ENCODE measurements at regions not wholly inside any gene's neighbourhood (a gene's known extent, or its start where the extent isn't known, plus 50 kb on each side); places are given as distances from the start of the nearest gene placed in this dataset.

DNA sequence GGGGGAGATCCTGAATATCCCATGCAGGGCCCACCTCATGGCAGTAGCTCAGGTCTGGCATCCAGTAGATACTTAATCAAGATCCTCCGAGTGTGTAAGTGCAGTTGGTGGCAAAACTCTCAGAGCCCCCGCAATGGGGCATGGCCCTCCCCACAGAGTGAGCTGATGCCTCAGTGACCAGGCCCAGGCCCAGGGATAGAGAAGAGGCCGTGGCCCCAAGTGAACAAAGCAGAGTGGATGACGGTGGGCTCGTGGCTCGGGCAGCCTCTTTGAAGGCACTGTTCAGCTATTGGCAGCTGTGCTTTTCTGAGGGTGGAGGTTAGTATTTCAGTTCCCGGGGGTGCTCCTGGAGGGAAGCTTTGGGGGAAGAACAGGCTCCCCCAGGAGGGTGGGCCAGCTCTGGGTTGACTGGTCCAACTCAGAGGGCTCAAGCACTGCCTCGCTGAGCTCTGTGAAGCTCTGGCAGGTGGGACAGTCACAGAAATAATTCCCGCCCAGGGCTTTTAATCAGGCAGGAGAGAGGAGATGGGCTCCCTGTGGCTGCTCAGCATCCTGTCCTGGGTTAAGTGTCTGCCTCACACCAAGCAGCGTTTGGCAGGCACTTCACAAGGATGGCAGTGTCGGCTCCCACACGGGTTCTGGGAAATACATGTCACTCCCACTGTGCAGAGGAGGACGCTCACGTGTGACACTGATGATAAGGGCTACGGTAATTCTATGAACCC lies 583.6 kb downstream of the TCERG1L start:
- no peak for TF ChIP-seq CTCF (IDR thresholded peaks at IDR 0.05; ENCODE audit: insufficient read depth, low read length, poor library complexity, severe bottlenecking)
- H3K4me3 ChIP-seq (ENCODE audit: low read depth, low read length), result no peak overlapping the region
- no peaks in the 10 kb centered on the region for H3K36me3 ChIP-seq (ENCODE audit: control insufficient read depth, insufficient read depth, low read length)
- DNase-seq (ENCODE audit: low read depth), result no peak
- H3K27me3 ChIP-seq (ENCODE audit: control insufficient read depth, insufficient read depth, low read length), result no peaks in the 10 kb centered on the region

DNA sequence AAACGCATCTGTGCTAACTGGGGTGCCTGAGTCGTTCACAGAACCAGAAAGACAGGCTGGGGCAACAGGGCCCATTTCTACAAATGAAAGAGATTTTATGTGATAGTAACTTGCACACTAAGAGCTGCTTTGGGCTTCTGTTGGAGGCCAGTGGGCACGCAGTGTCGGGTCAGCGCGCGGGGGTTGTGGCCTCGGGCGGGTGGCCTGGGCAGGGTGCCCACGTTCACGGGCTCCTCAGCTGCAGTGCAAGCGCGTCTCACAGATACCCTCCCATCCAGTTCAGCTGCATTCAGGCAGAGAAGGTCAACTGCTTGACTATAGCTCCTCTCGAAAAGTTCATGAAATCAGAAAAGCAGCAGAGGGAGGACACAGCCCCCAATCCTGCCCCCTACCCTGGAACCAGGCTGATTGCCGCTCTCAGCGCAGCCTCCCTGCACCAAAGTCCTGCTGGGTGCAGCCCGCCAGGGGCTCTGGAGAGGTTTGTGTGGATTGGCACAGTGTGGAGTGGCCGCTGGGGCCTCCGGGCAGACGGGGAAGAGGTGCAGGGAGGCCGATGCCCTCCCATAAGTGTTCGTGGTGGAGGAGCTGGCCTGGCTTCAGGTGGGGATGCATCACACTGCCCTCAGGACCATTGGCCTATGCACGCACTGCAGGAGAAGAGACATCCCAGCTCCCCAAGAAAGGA lies 582.8 kb downstream of the TCERG1L start:
- no peaks in the 10 kb centered on the region for H3K27me3 ChIP-seq (ENCODE audit: control insufficient read depth, insufficient read depth, low read length)
- DNase-seq (ENCODE audit: low read depth), result no peak
- H3K4me3 ChIP-seq (ENCODE audit: low read depth, low read length), result no peak overlapping the region
- no peak for TF ChIP-seq CTCF (IDR thresholded peaks at IDR 0.05; ENCODE audit: insufficient read depth, low read length, poor library complexity, severe bottlenecking)
- no peaks in the 10 kb centered on the region for H3K36me3 ChIP-seq (ENCODE audit: control insufficient read depth, insufficient read depth, low read length)

DNA sequence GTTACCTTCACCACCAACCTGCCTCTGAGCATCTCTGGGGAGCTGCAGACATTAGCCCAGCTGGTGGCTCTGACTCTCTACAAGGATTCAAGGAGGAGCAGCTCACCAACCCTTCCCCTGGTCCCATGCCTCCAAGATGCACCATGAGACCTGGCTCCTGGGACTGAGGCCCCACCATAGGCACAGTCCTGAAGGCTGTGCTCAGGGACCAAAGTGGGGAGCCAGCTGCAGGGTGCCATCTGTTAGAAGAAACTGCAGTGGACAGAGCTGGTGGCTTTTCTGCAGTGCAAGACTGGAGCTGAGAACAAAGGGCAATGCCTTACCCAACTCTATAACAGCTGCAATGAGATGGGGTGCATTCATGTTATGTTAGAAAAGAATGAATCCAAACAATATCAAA lies 581.6 kb downstream of the TCERG1L start:
- no peak for TF ChIP-seq CTCF (IDR thresholded peaks at IDR 0.05; ENCODE audit: insufficient read depth, low read length, poor library complexity, severe bottlenecking)
- no peaks in the 10 kb centered on the region for H3K27me3 ChIP-seq (ENCODE audit: control insufficient read depth, insufficient read depth, low read length)
- no peaks in the 10 kb centered on the region for H3K36me3 ChIP-seq (ENCODE audit: control insufficient read depth, insufficient read depth, low read length)
- H3K4me3 ChIP-seq (ENCODE audit: low read depth, low read length), result no peak overlapping the region
- DNase-seq (ENCODE audit: low read depth), result no peak

DNA sequence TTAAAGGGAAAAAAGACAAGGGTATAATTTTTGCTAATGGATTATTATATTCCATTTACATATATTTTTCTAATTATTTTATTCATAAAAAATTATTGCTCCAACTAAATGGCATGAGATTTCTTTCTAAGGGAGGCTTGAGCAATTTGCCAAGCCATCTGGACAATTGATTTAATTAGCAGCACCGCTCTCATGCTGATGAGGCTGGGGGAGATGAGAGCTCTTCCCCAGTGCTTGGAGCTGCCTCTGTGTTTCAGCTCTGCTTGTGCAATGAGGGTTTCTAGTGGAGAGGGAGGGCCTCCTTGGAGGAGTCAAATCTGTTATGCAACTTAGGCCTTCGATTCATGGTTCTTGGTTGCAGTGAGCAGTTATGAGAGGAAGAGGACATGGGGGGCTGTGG lies 574.3 kb downstream of the TCERG1L start:
- no peak for DNase-seq (ENCODE audit: low read depth)
- no peak for TF ChIP-seq CTCF (IDR thresholded peaks at IDR 0.05; ENCODE audit: insufficient read depth, low read length, poor library complexity, severe bottlenecking)
- no peak overlapping the region for H3K4me3 ChIP-seq (ENCODE audit: low read depth, low read length)
- H3K27me3 ChIP-seq (ENCODE audit: control insufficient read depth, insufficient read depth, low read length), result no peaks in the 10 kb centered on the region
- H3K36me3 ChIP-seq (ENCODE audit: control insufficient read depth, insufficient read depth, low read length), result no peaks in the 10 kb centered on the region

GRCh38 chr10:130737621-130738020 lies 573.9 kb downstream of the TCERG1L start:
- no peak for DNase-seq (ENCODE audit: low read depth)
- no peaks in the 10 kb centered on the region for H3K27me3 ChIP-seq (ENCODE audit: control insufficient read depth, insufficient read depth, low read length)
- H3K36me3 ChIP-seq (ENCODE audit: control insufficient read depth, insufficient read depth, low read length), result no peaks in the 10 kb centered on the region
- no peak overlapping the region for H3K4me3 ChIP-seq (ENCODE audit: low read depth, low read length)
- TF ChIP-seq CTCF (IDR thresholded peaks at IDR 0.05; ENCODE audit: insufficient read depth, low read length, poor library complexity, severe bottlenecking), result no peak
